Mucosa of gallbladder (tissue), 1 donor: ENCODE measurements at regions not wholly inside any gene's neighbourhood (a gene's known extent, or its start where the extent isn't known, plus 50 kb on each side); places are given as distances from the start of the nearest gene placed in this dataset.

Experiments
- DNase-seq: peaks from one replicate; pipeline ENCODE4 v3.0.0-alpha.2; 2020; ENCODE audit warnings: low spot score
- donor health status: DM: no; HTN: no; CAD: no.

- DNase-seq, result no peak
These were observed 53.2 kb upstream of the C1orf87 start for GRCh38 chr1:60126723-60127122.
